HL-60 (cell line): ENCODE measurements at regions not wholly inside any gene's neighbourhood (a gene's known extent, or its start where the extent isn't known, plus 50 kb on each side); places are given as distances from the start of the nearest gene placed in this dataset.

Source experiments
- CTCF ChIP-seq: IDR thresholded peaks from one replicate; pipeline ENCODE4 v1.5.1; 2011; ENCODE audit warnings: low read length, control low read depth, inconsistent platforms; ENCODE audit not compliant: insufficient read depth
- POLR2AphosphoS5 ChIP-seq: IDR thresholded peaks from 2 replicates; pipeline ENCODE4 v1.6.1; 2012; ENCODE audit warnings: low read depth
- REST ChIP-seq: IDR thresholded peaks from 2 replicates; pipeline ENCODE4 v1.6.1; 2012; ENCODE audit warnings: low read depth; ENCODE audit not compliant: insufficient replicate concordance

GRCh38 chr4:111837761-111838160, 307.5 kb upstream of the FAM241A start:
- TF ChIP-seq CTCF (no peak), POLR2AphosphoS5 (no peak), REST (no peak)
